Activated T-cell treated with anti-CD3 and anti-CD28 coated beads, Interleukin-2, amount 50 U/mL, for 4 hours (primary cell): ENCODE measurements at regions not wholly inside any gene's neighbourhood (a gene's known extent, or its start where the extent isn't known, plus 50 kb on each side); places are given as distances from the start of the nearest gene placed in this dataset.
"Not testable (repeated sequence)": the region's sequence is repeated elsewhere in the genome, so short reads cannot be mapped to it uniquely, and the experiment has no call there.

ENCODE experiments used
- ATAC-seq, 2 donors: fragments of 200-7000 bp; cut with Tn5 transposase; one replicate each; pipeline ENCODE4 v1.10.0; 2021
- DNase-seq: peaks from one replicate; pipeline ENCODE4 v3.0.0-alpha.2; 2020
- H3K27me3 Mint-ChIP-seq: one replicate; pipeline ENCODE4 v1.8.0; 2021; ENCODE audit warnings: low read depth, mixed read lengths
- H3K36me3 Mint-ChIP-seq: one replicate; pipeline ENCODE4 v1.8.0; 2022; ENCODE audit warnings: mixed read lengths; ENCODE audit not compliant: insufficient read depth
- H3K4me1 Mint-ChIP-seq: one replicate; pipeline ENCODE4 v1.8.0; 2021; ENCODE audit warnings: low read depth, mixed read lengths
- H3K4me3 Mint-ChIP-seq: one replicate; pipeline ENCODE4 v1.8.0; 2021; ENCODE audit warnings: mild to moderate bottlenecking, moderate library complexity, mixed read lengths
- H3K9me3 Mint-ChIP-seq: one replicate; pipeline ENCODE4 v1.8.0; 2021; ENCODE audit warnings: mixed read lengths

GRCh38 chr6:134407791-134408190, 89.9 kb upstream of the SGK1 start:
- no peak overlapping the region for H3K4me3 Mint-ChIP-seq
- no peaks in the 10 kb centered on the region for H3K4me1 Mint-ChIP-seq
- H3K36me3 Mint-ChIP-seq = no peaks in the 10 kb centered on the region
- ATAC-seq = no peak
- H3K27me3 Mint-ChIP-seq = no peaks in the 10 kb centered on the region
- peaks cover 5% of the 10 kb centered on the region for H3K9me3 Mint-ChIP-seq
- no peak for DNase-seq

- H3K36me3 Mint-ChIP-seq = no peaks in the 10 kb centered on the region
- no peaks in the 10 kb centered on the region for H3K9me3 Mint-ChIP-seq
- no peaks in the 10 kb centered on the region for H3K27me3 Mint-ChIP-seq
- no peak for ATAC-seq
- H3K4me1 Mint-ChIP-seq = peaks cover 6% of the 10 kb centered on the region
- H3K4me3 Mint-ChIP-seq = no peak overlapping the region
- DNase-seq = no peak
Observed at GRCh38 chr6:134406311-134406710, 88.4 kb upstream of the SGK1 start.

GRCh38 chr6:134405386-134406087, 87.6 kb upstream of the SGK1 start:
- H3K4me3 Mint-ChIP-seq = no peak overlapping the region
- H3K9me3 Mint-ChIP-seq = no peaks in the 10 kb centered on the region
- H3K27me3 Mint-ChIP-seq = no peaks in the 10 kb centered on the region
- ATAC-seq = no peak
- H3K36me3 Mint-ChIP-seq = no peaks in the 10 kb centered on the region
- H3K4me1 Mint-ChIP-seq = peaks cover 6% of the 10 kb centered on the region
- DNase-seq = no peak

GRCh38 chr6:134403312-134403711, 85.4 kb upstream of the SGK1 start:
- H3K4me1 Mint-ChIP-seq, H3K9me3 Mint-ChIP-seq, H3K36me3 Mint-ChIP-seq, DNase-seq, H3K27me3 Mint-ChIP-seq, ATAC-seq, H3K4me3 Mint-ChIP-seq: not testable (repeated sequence)

- Mint-ChIP-seq H3K4me3 (no peak overlapping the region), H3K4me1 (peaks cover 8% of the 10 kb centered on the region), H3K27me3 (no peaks in the 10 kb centered on the region), H3K9me3 (no peaks in the 10 kb centered on the region), H3K36me3 (no peaks in the 10 kb centered on the region)
- ATAC-seq (peak in 1 of 2 donors; percentile 48), DNase-seq (peak; percentile 14)
Observed at GRCh38 chr6:134402372-134402984, 84.6 kb upstream of the SGK1 start.

GRCh38 chr6:134400941-134401340, 83.0 kb upstream of the SGK1 start:
- no peak overlapping the region for H3K4me3 Mint-ChIP-seq
- peaks cover 8% of the 10 kb centered on the region for H3K4me1 Mint-ChIP-seq
- H3K9me3 Mint-ChIP-seq = no peaks in the 10 kb centered on the region
- no peak for ATAC-seq
- no peaks in the 10 kb centered on the region for H3K36me3 Mint-ChIP-seq
- DNase-seq = no peak
- H3K27me3 Mint-ChIP-seq = no peaks in the 10 kb centered on the region

- no peaks in the 10 kb centered on the region for H3K27me3 Mint-ChIP-seq
- ATAC-seq (peak; percentile 40 to 46), DNase-seq (no peak)
- H3K4me3 Mint-ChIP-seq = no peak overlapping the region
- H3K4me1 Mint-ChIP-seq = peaks cover 8% of the 10 kb centered on the region
- H3K9me3 Mint-ChIP-seq = no peaks in the 10 kb centered on the region
- H3K36me3 Mint-ChIP-seq = no peaks in the 10 kb centered on the region
Observed at GRCh38 chr6:134398453-134398852, 80.5 kb upstream of the SGK1 start.

- no peaks in the 10 kb centered on the region for H3K27me3 Mint-ChIP-seq
- H3K9me3 Mint-ChIP-seq = no peaks in the 10 kb centered on the region
- H3K36me3 Mint-ChIP-seq = no peaks in the 10 kb centered on the region
- DNase-seq (no peak), ATAC-seq (no peak)
- H3K4me1 Mint-ChIP-seq = peaks cover 8% of the 10 kb centered on the region
- no peak overlapping the region for H3K4me3 Mint-ChIP-seq
Observed at GRCh38 chr6:134397676-134398075, 79.8 kb upstream of the SGK1 start.

- no peaks in the 10 kb centered on the region for H3K27me3 Mint-ChIP-seq
- H3K4me1 Mint-ChIP-seq = peaks cover 2% of the 10 kb centered on the region
- H3K4me3 Mint-ChIP-seq = no peak overlapping the region
- H3K9me3 Mint-ChIP-seq = no peaks in the 10 kb centered on the region
- no peaks in the 10 kb centered on the region for H3K36me3 Mint-ChIP-seq
- no peak for ATAC-seq
- no peak for DNase-seq
Observed at GRCh38 chr6:134394905-134395304, 77.0 kb upstream of the SGK1 start.

- DNase-seq (no peak), ATAC-seq (peak in 1 of 2 donors; percentile 40)
- H3K36me3 Mint-ChIP-seq = no peaks in the 10 kb centered on the region
- H3K4me1 Mint-ChIP-seq = peaks cover 2% of the 10 kb centered on the region
- H3K27me3 Mint-ChIP-seq = no peaks in the 10 kb centered on the region
- H3K4me3 Mint-ChIP-seq = no peak overlapping the region
- H3K9me3 Mint-ChIP-seq = no peaks in the 10 kb centered on the region
Observed at GRCh38 chr6:134394208-134394607, 76.3 kb upstream of the SGK1 start.

- no peak for DNase-seq
- no peaks in the 10 kb centered on the region for H3K4me1 Mint-ChIP-seq
Observed at GRCh38 chr6:134391205-134391604, 73.3 kb upstream of the SGK1 start.

GRCh38 chr6:134389658-134390057, 71.7 kb upstream of the SGK1 start:
- Mint-ChIP-seq H3K9me3 (no peaks in the 10 kb centered on the region), H3K4me3 (no peak overlapping the region), H3K4me1 (no peaks in the 10 kb centered on the region), H3K36me3 (no peaks in the 10 kb centered on the region), H3K27me3 (no peaks in the 10 kb centered on the region)
- DNase-seq (no peak), ATAC-seq (no peak)

More at GRCh38 chr6:134391205-134391604, 73.3 kb upstream of the SGK1 start:
- Mint-ChIP-seq H3K9me3 (no peaks in the 10 kb centered on the region), H3K36me3 (no peaks in the 10 kb centered on the region), H3K4me3 (no peak overlapping the region), H3K27me3 (no peaks in the 10 kb centered on the region)
- no peak for ATAC-seq

- no peak overlapping the region for H3K4me3 Mint-ChIP-seq
- no peaks in the 10 kb centered on the region for H3K9me3 Mint-ChIP-seq
- H3K27me3 Mint-ChIP-seq = no peaks in the 10 kb centered on the region
- DNase-seq (no peak), ATAC-seq (no peak)
- H3K4me1 Mint-ChIP-seq = no peaks in the 10 kb centered on the region
- H3K36me3 Mint-ChIP-seq = no peaks in the 10 kb centered on the region
Observed at GRCh38 chr6:134389129-134389528, 71.2 kb upstream of the SGK1 start.

- not testable (repeated sequence) for H3K36me3 Mint-ChIP-seq, H3K9me3 Mint-ChIP-seq, ATAC-seq, H3K4me3 Mint-ChIP-seq, DNase-seq, H3K4me1 Mint-ChIP-seq, H3K27me3 Mint-ChIP-seq
Observed at GRCh38 chr6:134386482-134386881, 68.6 kb upstream of the SGK1 start.

- H3K4me1 Mint-ChIP-seq = peaks cover 21% of the 10 kb centered on the region
- no peaks in the 10 kb centered on the region for H3K27me3 Mint-ChIP-seq
- H3K4me3 Mint-ChIP-seq = no peak overlapping the region
- H3K36me3 Mint-ChIP-seq = no peaks in the 10 kb centered on the region
- no peak for ATAC-seq
- DNase-seq = no peak
- H3K9me3 Mint-ChIP-seq = no peaks in the 10 kb centered on the region
Observed at GRCh38 chr6:134381959-134382358, 64.0 kb upstream of the SGK1 start.
